ENCODE measurements at regions not wholly inside any gene's neighbourhood (a gene's known extent, or its start where the extent isn't known, plus 50 kb on each side); places are given as distances from the start of the nearest gene placed in this dataset.
"Not testable (repeated sequence)": the region's sequence is repeated elsewhere in the genome, so short reads cannot be mapped to it uniquely, and the experiment has no call there.

- DNase-seq (ENCODE audit: low read depth in 2 of 2) = no peak
These were observed 67.4 kb downstream of the ARRDC3 start for GRCh38 chr5:91315701-91316100.

- DNase-seq (ENCODE audit: low read depth in 2 of 2) = peak; percentile 61 to 64
These were observed 69.1 kb downstream of the ARRDC3 start for GRCh38 chr5:91313757-91314673.

- DNase-seq (ENCODE audit: low read depth in 2 of 2) = no peak
These were observed 70.4 kb downstream of the ARRDC3 start for GRCh38 chr5:91312698-91313097.

GRCh38 chr5:91311697-91312501 lies 71.2 kb downstream of the ARRDC3 start:
- peak; percentile 34 to 49 for DNase-seq (ENCODE audit: low read depth in 2 of 2)

GRCh38 chr5:91311168-91311696 lies 71.9 kb downstream of the ARRDC3 start:
- DNase-seq (ENCODE audit: low read depth in 2 of 2) = no peak

GRCh38 chr5:91308157-91308556 lies 75.0 kb downstream of the ARRDC3 start:
- not testable (repeated sequence) for DNase-seq (ENCODE audit: low read depth in 2 of 2)

- DNase-seq (ENCODE audit: low read depth in 2 of 2) = no peak
These were observed 76.1 kb downstream of the ARRDC3 start for GRCh38 chr5:91307048-91307447.

- no peak for DNase-seq (ENCODE audit: low read depth in 2 of 2)
These were observed 76.6 kb downstream of the ARRDC3 start for GRCh38 chr5:91306497-91306896.

GRCh38 chr5:91305640-91306039 lies 77.5 kb downstream of the ARRDC3 start:
- no peak for DNase-seq (ENCODE audit: low read depth in 2 of 2)

- DNase-seq (ENCODE audit: low read depth in 2 of 2) = not testable (repeated sequence)
These were observed 79.1 kb downstream of the ARRDC3 start for GRCh38 chr5:91304015-91304414.

GRCh38 chr5:91302958-91303357 lies 80.2 kb downstream of the ARRDC3 start:
- DNase-seq (ENCODE audit: low read depth in 2 of 2) = no peak

- DNase-seq (ENCODE audit: low read depth in 2 of 2) = no peak
These were observed 80.8 kb downstream of the ARRDC3 start for GRCh38 chr5:91302305-91302704.

- no peak for DNase-seq (ENCODE audit: low read depth in 2 of 2)
These were observed 81.8 kb downstream of the ARRDC3 start for GRCh38 chr5:91301106-91301846.

- DNase-seq (ENCODE audit: low read depth in 2 of 2) = no peak
These were observed 85.1 kb downstream of the ARRDC3 start for GRCh38 chr5:91297994-91298393.

GRCh38 chr5:91296674-91297143 lies 86.4 kb downstream of the ARRDC3 start:
- DNase-seq (ENCODE audit: low read depth in 2 of 2) = no peak

GRCh38 chr5:91296102-91296501 lies 87.0 kb downstream of the ARRDC3 start:
- DNase-seq (ENCODE audit: low read depth in 2 of 2) = not testable (repeated sequence)

- DNase-seq (ENCODE audit: low read depth in 2 of 2) = no peak
These were observed 90.0 kb downstream of the ARRDC3 start for GRCh38 chr5:91293131-91293530.

GRCh38 chr5:91291628-91292569 lies 91.2 kb downstream of the ARRDC3 start:
- DNase-seq (ENCODE audit: low read depth in 2 of 2) = no peak

- no peak for DNase-seq (ENCODE audit: low read depth in 2 of 2)
These were observed 94.8 kb downstream of the ARRDC3 start for GRCh38 chr5:91288118-91288916.

- not testable (repeated sequence) for DNase-seq (ENCODE audit: low read depth in 2 of 2)
These were observed 98.1 kb downstream of the ARRDC3 start for GRCh38 chr5:91285062-91285461.

Data from stimulated activated CD8-positive, alpha-beta memory T cell treated with anti-CD3 and anti-CD28 coated beads, Interleukin-2, amount 100 ng/mL, for 1 hour (primary cell).